DOHH2 (cell line): ENCODE measurements at regions not wholly inside any gene's neighbourhood (a gene's known extent, or its start where the extent isn't known, plus 50 kb on each side); places are given as distances from the start of the nearest gene placed in this dataset.

Source experiments
- H3F3A ChIP-seq: fragments of 200-600 bp; sonication (generic), shearing (Covaris generic); 2 replicates; pipeline ENCODE4 v1.6.0; 2016; ENCODE audit warnings: antibody characterized with exemption, mild to moderate bottlenecking; ENCODE audit not compliant: control insufficient read depth, insufficient read depth
- H3K27ac ChIP-seq: fragments of 200-600 bp; sonication (generic); 2 replicates; pipeline ENCODE4 v1.5.1; 2014; ENCODE audit warnings: low read depth, mild to moderate bottlenecking, low read length, moderate library complexity
- H3K27me3 ChIP-seq: fragments of 200-600 bp; sonication (generic); 2 replicates; pipeline ENCODE4 v1.6.1; 2014; ENCODE audit warnings: mild to moderate bottlenecking, low read length, mixed read lengths; ENCODE audit not compliant: control insufficient read depth
- H3K36me3 ChIP-seq: fragments of 200-600 bp; sonication (generic); 2 replicates; pipeline ENCODE4 v1.6.1; 2014; ENCODE audit warnings: mild to moderate bottlenecking, low read length, moderate library complexity, mixed read lengths; ENCODE audit not compliant: control insufficient read depth
- H3K4me1 ChIP-seq: fragments of 200-600 bp; sonication (generic); 2 replicates; pipeline ENCODE4 v1.6.1; 2014; ENCODE audit warnings: mild to moderate bottlenecking, low read length, mixed read lengths; ENCODE audit not compliant: control insufficient read depth
- H3K4me2 ChIP-seq: fragments of 200-600 bp; sonication (generic); 2 replicates; pipeline ENCODE4 v1.6.0; 2014; ENCODE audit warnings: mild to moderate bottlenecking, low read length, moderate library complexity
- H3K4me3 ChIP-seq: fragments of 200-600 bp; sonication (generic); 2 replicates; pipeline ENCODE4 v1.5.1; 2014; ENCODE audit warnings: mild to moderate bottlenecking, low read length, mixed read lengths
- H3K79me2 ChIP-seq: fragments of 200-600 bp; sonication (generic); 2 replicates; pipeline ENCODE4 v1.6.1; 2014; ENCODE audit warnings: mild to moderate bottlenecking, low read length, mixed read lengths; ENCODE audit not compliant: control insufficient read depth
- H3K9me2 ChIP-seq: fragments of 200-600 bp; sonication (generic); replicated peaks from 2 replicates; pipeline ENCODE4 v1.6.1; 2014; ENCODE audit warnings: mild to moderate bottlenecking, low read length, mixed read lengths; ENCODE audit not compliant: control insufficient read depth
- H3K9me3 ChIP-seq: fragments of 200-600 bp; sonication (generic); 2 replicates; pipeline ENCODE4 v1.6.1; 2014; ENCODE audit warnings: antibody characterized with exemption, low read length, mixed read lengths; ENCODE audit not compliant: control insufficient read depth, insufficient read depth
- H4K20me1 ChIP-seq: fragments of 200-600 bp; sonication (generic); 2 replicates; pipeline ENCODE4 v1.6.0; 2014; ENCODE audit warnings: low read depth, mild to moderate bottlenecking, antibody characterized with exemption, low read length, moderate library complexity; ENCODE audit not compliant: control insufficient read depth, insufficient read depth
- CTCF ChIP-seq: fragments of 200-600 bp; sonication (generic); IDR thresholded peaks from one replicate; pipeline ENCODE4 v1.5.1; 2014; ENCODE audit warnings: antibody characterized with exemption, mild to moderate bottlenecking, low read depth, low read length; ENCODE audit not compliant: poor library complexity, severe bottlenecking
- EZH2phosphoT487 ChIP-seq: fragments of 200-600 bp; sonication (generic); IDR thresholded peaks from 2 replicates; pipeline ENCODE4 v1.6.1; 2017; ENCODE audit warnings: borderline replicate concordance, mild to moderate bottlenecking, antibody characterized with exemption, low read length, moderate library complexity, mixed read lengths

- H4K20me1 ChIP-seq: no peaks in the 10 kb centered on the region
- H3K4me1 ChIP-seq: no peaks in the 10 kb centered on the region
- H3K4me2 ChIP-seq: no peak overlapping the region
- no peaks in the 10 kb centered on the region for H3K9me2 ChIP-seq
- no peaks in the 10 kb centered on the region for H3K27me3 ChIP-seq
- H3F3A ChIP-seq: no peaks in the 10 kb centered on the region
- no peaks in the 10 kb centered on the region for H3K36me3 ChIP-seq
- H3K79me2 ChIP-seq: no peaks in the 10 kb centered on the region
- no peak overlapping the region for H3K27ac ChIP-seq
- TF ChIP-seq EZH2phosphoT487: no peak
- TF ChIP-seq CTCF: no peak
- no peak overlapping the region for H3K4me3 ChIP-seq
- no peaks in the 10 kb centered on the region for H3K9me3 ChIP-seq
Measured at GRCh38 chr3:63199606-63200005, 78.5 kb upstream of the SYNPR start.

GRCh38 chr3:63202529-63202928 is 75.6 kb upstream of the SYNPR start:
- no peaks in the 10 kb centered on the region for H3K27me3 ChIP-seq
- H3K4me2 ChIP-seq: no peak overlapping the region
- no peaks in the 10 kb centered on the region for H3K4me1 ChIP-seq
- no peaks in the 10 kb centered on the region for H3K9me3 ChIP-seq
- H3K36me3 ChIP-seq: no peaks in the 10 kb centered on the region
- H3K9me2 ChIP-seq: no peaks in the 10 kb centered on the region
- H4K20me1 ChIP-seq: no peaks in the 10 kb centered on the region
- H3K4me3 ChIP-seq: no peak overlapping the region
- no peak overlapping the region for H3K27ac ChIP-seq
- no peak for TF ChIP-seq CTCF
- no peak for TF ChIP-seq EZH2phosphoT487
- H3F3A ChIP-seq: no peaks in the 10 kb centered on the region
- H3K79me2 ChIP-seq: no peaks in the 10 kb centered on the region

- no peak for TF ChIP-seq EZH2phosphoT487
- no peak for TF ChIP-seq CTCF
- no peak overlapping the region for H3K27ac ChIP-seq
- no peaks in the 10 kb centered on the region for H3K4me1 ChIP-seq
- no peaks in the 10 kb centered on the region for H3K36me3 ChIP-seq
- no peaks in the 10 kb centered on the region for H3K27me3 ChIP-seq
- no peaks in the 10 kb centered on the region for H3K9me2 ChIP-seq
- no peaks in the 10 kb centered on the region for H3F3A ChIP-seq
- no peak overlapping the region for H3K4me2 ChIP-seq
- no peaks in the 10 kb centered on the region for H3K9me3 ChIP-seq
- no peaks in the 10 kb centered on the region for H4K20me1 ChIP-seq
- no peaks in the 10 kb centered on the region for H3K79me2 ChIP-seq
- no peak overlapping the region for H3K4me3 ChIP-seq
Measured at GRCh38 chr3:63207066-63207590, 71.0 kb upstream of the SYNPR start.
